GM12878 (cell line): ENCODE measurements at regions not wholly inside any gene's neighbourhood (a gene's known extent, or its start where the extent isn't known, plus 50 kb on each side); places are given as distances from the start of the nearest gene placed in this dataset.

ENCODE experiments used
- ATAC-seq: fragments of 200-7000 bp; cut with Tn5 transposase; 3 replicates; pipeline ENCODE4 v1.9.1; 2020; ENCODE audit warnings: mild to moderate bottlenecking, moderate library complexity
- BruUV-seq: library from RNA; stranded (reverse); fragments of 400-500 nt; replicated peaks from 2 replicates; lab custom pipeline; 2021; lab: Mats Ljungman, UMichigan
- CTCF ChIA-PET: fragments of 300-600 bp; sonication (Branson Sonifier 250); formaldehyde crosslinking; extraction: SDS; loops from one replicate; lab custom pipeline; 2021; ENCODE audit warnings: inconsistent platforms; lab: Yijun Ruan, JAX
- POLR2A ChIA-PET: fragments of 350-600 bp; formaldehyde crosslinking; extraction: SDS; loops from one replicate; lab custom pipeline; 2021; ENCODE audit warnings: inconsistent platforms; lab: Charles Lee
- RAD21 ChIA-PET: fragments of 300-600 bp; sonication (Branson Sonifier 250); formaldehyde crosslinking; loops from one replicate; lab custom pipeline; 2023; ENCODE audit warnings: antibody characterized with exemption; ENCODE audit not compliant: unreplicated experiment; lab: Charles Lee
- SMC1A ChIA-PET: fragments of 300-600 bp; sonication (Branson Sonifier 250); formaldehyde crosslinking; loops from one replicate; lab custom pipeline; 2023; ENCODE audit not compliant: unreplicated experiment, uncharacterized antibody; lab: Charles Lee
- DNase-seq: peaks from one replicate; pipeline ENCODE4 v3.0.0-alpha.2; 2011; ENCODE audit warnings: low read depth, low spot score
- FAIRE-seq: peaks from 3 replicates; lab custom pipeline; 2011; peaks lifted over from hg19 to GRCh38; lab: Jason Lieb, UNC
- H2AFZ ChIP-seq: 2 replicates; pipeline ENCODE4 v1.6.0; 2011; ENCODE audit warnings: low read depth, low read length, control low read depth; ENCODE audit not compliant: control insufficient read depth
- H3K27ac ChIP-seq: 2 replicates; pipeline ENCODE4 v1.5.1; 2011; ENCODE audit warnings: control low read depth; ENCODE audit not compliant: control insufficient read depth, insufficient read depth
- H3K27me3 ChIP-seq, 2 experiments: replicated peaks in 1 of 2; 2 replicates each; pipeline versions ENCODE4 v1.6.0 to v1.6.1; 2011; ENCODE audit warnings: low read length in 1 of 2; ENCODE audit not compliant: control insufficient read depth in 2 of 2, insufficient read depth in 2 of 2
- H3K36me3 ChIP-seq, 2 experiments: 2 replicates each; pipeline ENCODE4 v1.5.1; 2011; ENCODE audit warnings: low read length in 1 of 2; ENCODE audit not compliant: control insufficient read depth in 2 of 2, insufficient read depth in 2 of 2
- H3K4me1 ChIP-seq: 2 replicates; pipeline ENCODE4 v1.6.1; 2011; ENCODE audit warnings: mild to moderate bottlenecking, low read length, moderate library complexity, mixed read lengths; ENCODE audit not compliant: control insufficient read depth, insufficient read depth
- H3K4me2 ChIP-seq: 2 replicates; pipeline ENCODE4 v1.6.0; 2011; ENCODE audit warnings: control low read depth; ENCODE audit not compliant: control insufficient read depth, insufficient read depth
- H3K4me3 ChIP-seq: fragments of 200-600 bp; sonication (generic); 2 replicates; pipeline ENCODE4 v1.5.1; 2016
- H3K79me2 ChIP-seq: 2 replicates; pipeline ENCODE4 v1.6.0; 2011; ENCODE audit warnings: low read length; ENCODE audit not compliant: control insufficient read depth, insufficient read depth
- H3K9ac ChIP-seq: 2 replicates; pipeline ENCODE4 v1.8.0; 2011; ENCODE audit warnings: low read length, control low read depth, mixed read lengths; ENCODE audit not compliant: control insufficient read depth, insufficient read depth
- H3K9me3 ChIP-seq: replicated peaks from 3 replicates; pipeline ENCODE4 v1.5.1; 2011; ENCODE audit warnings: mild to moderate bottlenecking, low read length; ENCODE audit not compliant: control insufficient read depth, insufficient read depth
- H4K20me1 ChIP-seq: 2 replicates; pipeline ENCODE4 v1.6.0; 2011; ENCODE audit not compliant: control insufficient read depth, insufficient read depth
- ASH2L ChIP-seq: fragments of 300-600, 200-600 bp; sonication (generic); IDR thresholded peaks from 2 replicates; pipeline ENCODE4 v1.6.1; 2017; ENCODE audit warnings: low read depth, mild to moderate bottlenecking, borderline replicate concordance
- EED ChIP-seq: sonication (generic); IDR thresholded peaks from 2 replicates; pipeline ENCODE4 v1.6.1; 2016; ENCODE audit warnings: antibody characterized with exemption, low read depth
- IRF3 ChIP-seq: fragments of 450-650 bp; IDR thresholded peaks from 2 replicates; pipeline ENCODE4 v1.6.1; 2014; ENCODE audit warnings: mild to moderate bottlenecking
- LARP7 ChIP-seq: fragments of 450-650 bp; IDR thresholded peaks from 2 replicates; pipeline ENCODE4 v1.6.1; 2017; ENCODE audit warnings: mild to moderate bottlenecking
- MEF2B ChIP-seq: fragments of 450-650 bp; IDR thresholded peaks from 2 replicates; pipeline ENCODE4 v1.6.1; 2018; ENCODE audit warnings: mild to moderate bottlenecking, moderate library complexity; ENCODE audit not compliant: partially characterized antibody, poor library complexity, severe bottlenecking
- MTA2 ChIP-seq: fragments of 450-650 bp; IDR thresholded peaks from 2 replicates; pipeline ENCODE4 v1.6.1; 2016; ENCODE audit warnings: low read depth, mild to moderate bottlenecking, moderate library complexity
- NFXL1 ChIP-seq: fragments of 450-650 bp; IDR thresholded peaks from 2 replicates; pipeline ENCODE4 v1.6.1; 2017; ENCODE audit warnings: antibody characterized with exemption, mild to moderate bottlenecking, borderline replicate concordance
- NR2F1 ChIP-seq: fragments of 450-650 bp; conservative IDR thresholded peaks from 2 replicates; pipeline ENCODE4 v1.6.1; 2017; ENCODE audit warnings: mild to moderate bottlenecking
- NRF1 ChIP-seq: conservative IDR thresholded peaks from 2 replicates; pipeline ENCODE4 v1.6.1; 2011; ENCODE audit warnings: mild to moderate bottlenecking, low read depth, low read length, improper control_type of control experiment
- PAX5 ChIP-seq: IDR thresholded peaks from 2 replicates; pipeline ENCODE4 v1.6.1; 2011; ENCODE audit warnings: low read depth, low read length, borderline replicate concordance
- POLR2A ChIP-seq: IDR thresholded peaks from 2 replicates; pipeline ENCODE4 v1.6.1; 2011; ENCODE audit warnings: low read depth, mild to moderate bottlenecking, low read length
- RUNX3 ChIP-seq: IDR thresholded peaks from 2 replicates; pipeline ENCODE4 v1.6.1; 2012; ENCODE audit warnings: low read length, inconsistent platforms
- SMC3 ChIP-seq: IDR thresholded peaks from 2 replicates; pipeline ENCODE4 v1.6.1; 2011; ENCODE audit warnings: low read length, improper control_type of control experiment, borderline replicate concordance
- TCF7 ChIP-seq: IDR thresholded peaks from 2 replicates; pipeline ENCODE4 v1.6.1; 2014; ENCODE audit warnings: antibody characterized with exemption, borderline replicate concordance
- ZNF217 ChIP-seq: fragments of 450-650 bp; IDR thresholded peaks from 2 replicates; pipeline ENCODE4 v1.6.1; 2017; ENCODE audit warnings: antibody characterized with exemption, mild to moderate bottlenecking
- ZNF384 ChIP-seq: IDR thresholded peaks from 2 replicates; pipeline ENCODE4 v1.6.1; 2012; ENCODE audit warnings: low read depth, mild to moderate bottlenecking, low read length, improper control_type of control experiment, borderline replicate concordance
- ZZZ3 ChIP-seq: IDR thresholded peaks from 2 replicates; pipeline ENCODE4 v1.6.1; 2011; ENCODE audit warnings: low read depth; ENCODE audit not compliant: control insufficient read depth, insufficient read length
- WGBS: methylation state at CpG from one replicate; pipeline ENCODE4 v1.1.6; 2016; ENCODE audit warnings: low lambda C conversion rate; ENCODE audit not compliant: insufficient replicate concordance, insufficient coverage; ENCODE audit errors: missing lambda C conversion rate; 5-methylcytosine and 5-hydroxymethylcytosine counted together
- in situ Hi-C: fragments of 300-500 bp; cut with MboI; formaldehyde crosslinking; loops from 9 replicates; pipeline ENCODE4 v1.14.3; 2018; ENCODE audit warnings: mixed read lengths
- intact Hi-C: fragments of 100-400 bp; cut with micrococcal nuclease; formaldehyde crosslinking; loops from one replicate; pipeline ENCODE4 v1.14.2; 2022; ENCODE audit not compliant: unreplicated experiment
- TF ChIP-seq, protein P1 (sequence below): fragments of 450-650 bp; IDR thresholded peaks from 2 replicates; pipeline ENCODE4 v1.6.1; 2017; ENCODE audit warnings: mild to moderate bottlenecking, low read depth, inconsistent platforms; ENCODE audit not compliant: poor library complexity, severe bottlenecking
- TF ChIP-seq, protein P2 (sequence below): fragments of 150-350 bp; IDR thresholded peaks from 2 replicates; pipeline ENCODE4 v1.6.1; 2016; ENCODE audit warnings: low read depth, low read length

DNA sequence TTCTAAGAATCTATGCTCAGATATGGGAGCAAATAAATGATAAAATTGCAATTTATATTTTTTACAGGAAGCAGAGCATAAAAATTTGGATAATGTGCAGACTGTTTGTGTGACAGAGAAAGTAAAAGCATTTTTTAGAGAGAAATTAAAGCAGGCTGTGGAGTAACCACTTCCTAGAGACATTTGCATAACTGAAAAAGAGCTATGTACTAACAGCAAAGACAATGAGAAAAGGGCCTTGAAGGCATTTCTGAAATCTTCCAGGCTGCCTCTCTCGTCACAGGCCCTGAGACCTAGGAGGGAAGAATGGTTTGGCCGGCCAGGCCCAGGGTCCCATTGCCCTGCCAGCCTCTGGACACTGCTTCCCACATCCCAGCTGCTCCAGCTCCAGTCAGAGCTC lies 247.2 kb downstream of the ALX1 start (continued):
- TF ChIP-seq RUNX3 = peak; percentile 69
- TF ChIP-seq, all 136 proteins: peak for 13

DNA sequence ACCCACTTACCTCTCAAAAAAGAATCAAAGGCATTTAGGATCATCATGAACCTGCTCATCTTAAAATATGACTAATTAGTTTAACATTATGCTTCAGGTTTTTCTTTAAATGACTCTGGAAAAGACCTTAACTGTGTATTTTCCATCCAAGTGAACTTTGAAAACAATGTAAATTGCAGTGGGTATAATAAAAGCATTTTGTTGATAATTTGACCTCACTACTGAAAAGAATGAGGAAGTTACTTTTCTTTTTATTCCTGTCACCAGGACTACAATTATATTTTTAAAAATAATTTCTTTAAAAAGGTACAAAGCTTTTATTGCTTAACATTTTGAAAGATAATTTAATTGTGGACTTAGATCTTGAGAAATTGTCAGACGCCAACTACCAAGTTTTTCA lies 249.9 kb downstream of the ALX1 start:
- Histone ChIP-seq H3K27me3 (no peaks in the 10 kb centered on the region), H3K4me2 (no peak overlapping the region), H3K9me3 (no peaks in the 10 kb centered on the region; the same call in 2 of the 3 replicates), H3K9ac (no peak overlapping the region), H4K20me1 (no peaks in the 10 kb centered on the region), H3K4me3 (no peak overlapping the region), H2AFZ (peak overlapping the region; percentile 33; the same call in 1 of the 2 replicates), H3K27ac (no peak overlapping the region; the same call in 1 of the 2 replicates), H3K79me2 (no peaks in the 10 kb centered on the region), H3K4me1 (peaks cover 24% of the 10 kb centered on the region), H3K36me3 (no peaks in the 10 kb centered on the region)
- CTCF ChIA-PET = interaction anchor here (1.1 kb wide), 2 partner anchors 21 to 337 kb away, joined by 3 read pairs; no protein-coding TSS in a partner anchor
- no peak for ATAC-seq
- no peak for DNase-seq
- POLR2A ChIA-PET = no interaction called here
- no peak for FAIRE-seq
- TF ChIP-seq ZNF384 (no peak), MTA2 (no peak), ZNF217 (no peak), POLR2A (no peak), TCF7 (no peak), ASH2L (no peak), NRF1 (no peak), NR2F1 (no peak), MEF2B (no peak), PAX5 (no peak), IRF3 (no peak), SMC3 (no peak), NFXL1 (no peak), ZZZ3 (no peak), LARP7 (no peak), EED (no peak)
- TF ChIP-seq, protein P1, sequence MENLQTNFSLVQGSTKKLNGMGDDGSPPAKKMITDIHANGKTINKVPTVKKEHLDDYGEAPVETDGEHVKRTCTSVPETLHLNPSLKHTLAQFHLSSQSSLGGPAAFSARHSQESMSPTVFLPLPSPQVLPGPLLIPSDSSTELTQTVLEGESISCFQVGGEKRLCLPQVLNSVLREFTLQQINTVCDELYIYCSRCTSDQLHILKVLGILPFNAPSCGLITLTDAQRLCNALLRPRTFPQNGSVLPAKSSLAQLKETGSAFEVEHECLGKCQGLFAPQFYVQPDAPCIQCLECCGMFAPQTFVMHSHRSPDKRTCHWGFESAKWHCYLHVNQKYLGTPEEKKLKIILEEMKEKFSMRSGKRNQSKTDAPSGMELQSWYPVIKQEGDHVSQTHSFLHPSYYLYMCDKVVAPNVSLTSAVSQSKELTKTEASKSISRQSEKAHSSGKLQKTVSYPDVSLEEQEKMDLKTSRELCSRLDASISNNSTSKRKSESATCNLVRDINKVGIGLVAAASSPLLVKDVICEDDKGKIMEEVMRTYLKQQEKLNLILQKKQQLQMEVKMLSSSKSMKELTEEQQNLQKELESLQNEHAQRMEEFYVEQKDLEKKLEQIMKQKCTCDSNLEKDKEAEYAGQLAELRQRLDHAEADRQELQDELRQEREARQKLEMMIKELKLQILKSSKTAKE = no peak
- TF ChIP-seq, protein P2, sequence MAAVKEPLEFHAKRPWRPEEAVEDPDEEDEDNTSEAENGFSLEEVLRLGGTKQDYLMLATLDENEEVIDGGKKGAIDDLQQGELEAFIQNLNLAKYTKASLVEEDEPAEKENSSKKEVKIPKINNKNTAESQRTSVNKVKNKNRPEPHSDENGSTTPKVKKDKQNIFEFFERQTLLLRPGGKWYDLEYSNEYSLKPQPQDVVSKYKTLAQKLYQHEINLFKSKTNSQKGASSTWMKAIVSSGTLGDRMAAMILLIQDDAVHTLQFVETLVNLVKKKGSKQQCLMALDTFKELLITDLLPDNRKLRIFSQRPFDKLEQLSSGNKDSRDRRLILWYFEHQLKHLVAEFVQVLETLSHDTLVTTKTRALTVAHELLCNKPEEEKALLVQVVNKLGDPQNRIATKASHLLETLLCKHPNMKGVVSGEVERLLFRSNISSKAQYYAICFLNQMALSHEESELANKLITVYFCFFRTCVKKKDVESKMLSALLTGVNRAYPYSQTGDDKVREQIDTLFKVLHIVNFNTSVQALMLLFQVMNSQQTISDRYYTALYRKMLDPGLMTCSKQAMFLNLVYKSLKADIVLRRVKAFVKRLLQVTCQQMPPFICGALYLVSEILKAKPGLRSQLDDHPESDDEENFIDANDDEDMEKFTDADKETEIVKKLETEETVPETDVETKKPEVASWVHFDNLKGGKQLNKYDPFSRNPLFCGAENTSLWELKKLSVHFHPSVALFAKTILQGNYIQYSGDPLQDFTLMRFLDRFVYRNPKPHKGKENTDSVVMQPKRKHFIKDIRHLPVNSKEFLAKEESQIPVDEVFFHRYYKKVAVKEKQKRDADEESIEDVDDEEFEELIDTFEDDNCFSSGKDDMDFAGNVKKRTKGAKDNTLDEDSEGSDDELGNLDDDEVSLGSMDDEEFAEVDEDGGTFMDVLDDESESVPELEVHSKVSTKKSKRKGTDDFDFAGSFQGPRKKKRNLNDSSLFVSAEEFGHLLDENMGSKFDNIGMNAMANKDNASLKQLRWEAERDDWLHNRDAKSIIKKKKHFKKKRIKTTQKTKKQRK = no peak
- SMC1A ChIA-PET = interaction anchor here (0.8 to 1.9 kb wide), 7 partner anchors 9 to 337 kb away, joined by 3 to 5 read pairs (median 4); no protein-coding TSS in a partner anchor
- BruUV-seq = no TSS peak
- 33% methylated on average over 1 of the region's 1 CpG for WGBS
- RAD21 ChIA-PET = no interaction called here
- in situ Hi-C loops (no loop called here), intact Hi-C loops (no loop called here)
